Upper lobe of left lung (tissue), 4 donors: ENCODE measurements at regions not wholly inside any gene's neighbourhood (a gene's known extent, or its start where the extent isn't known, plus 50 kb on each side); places are given as distances from the start of the nearest gene placed in this dataset.

Source experiments
- POLR2A ChIP-seq, 4 donors: fragments of 450-650 bp; IDR thresholded peaks; one replicate each; pipeline ENCODE4 v1.5.1; 2016 to 2017; ENCODE audit warnings: antibody characterized with exemption in 4 of 4, mild to moderate bottlenecking in 2 of 4
- POLR2AphosphoS5 ChIP-seq, 2 donors: sonication (generic); formaldehyde crosslinking; IDR thresholded peaks; one replicate each; pipeline ENCODE4 v1.5.1; 2017; ENCODE audit warnings: antibody characterized with exemption in 2 of 2

DNA sequence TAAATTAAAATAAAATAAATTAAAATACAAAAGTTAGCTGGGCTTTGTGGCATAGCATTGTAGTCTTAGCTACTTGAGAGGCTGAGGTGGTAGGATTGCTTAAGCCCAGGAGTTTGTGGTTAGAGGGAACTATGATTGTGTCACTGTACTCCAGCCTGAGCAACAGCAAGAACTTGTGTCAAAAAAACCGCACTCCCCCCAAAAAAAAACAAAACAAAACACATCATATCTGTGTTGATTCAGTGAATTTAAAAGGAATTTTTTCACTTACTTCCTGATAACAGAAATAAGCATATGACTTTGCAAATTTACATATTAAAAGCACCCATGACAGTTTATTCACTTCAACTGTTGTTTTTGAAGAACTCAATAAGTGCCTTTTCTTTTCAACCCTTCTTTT is 68.1 kb upstream of the PELI1 start:
- peak; percentile 37 to 71 for TF ChIP-seq POLR2AphosphoS5 (IDR thresholded peaks at IDR 0.05)
- no peak for TF ChIP-seq POLR2A (IDR thresholded peaks at IDR 0.05)
